Body of pancreas (tissue), 4 donors: ENCODE measurements at regions not wholly inside any gene's neighbourhood (a gene's known extent, or its start where the extent isn't known, plus 50 kb on each side); places are given as distances from the start of the nearest gene placed in this dataset.

Source experiments
- ATAC-seq: fragments of 150-250 bp; one replicate; pipeline ENCODE4 v1.9.1; 2016
- DNase-seq, 4 donors: peaks; one replicate each; pipeline ENCODE4 v3.0.0-alpha.2; 2019
- H3K27ac ChIP-seq, 4 donors: fragments of 200-600 bp; sonication (generic); 1 replicate in 3 of 4; 2 replicates in 1 of 4; pipeline versions ENCODE4 v1.5.1 to v1.6.1; 2016 to 2019; ENCODE audit warnings: mild to moderate bottlenecking in 1 of 4, mixed read lengths in 1 of 4, moderate library complexity in 1 of 4
- H3K27me3 ChIP-seq, 2 donors: fragments of 200-600 bp; sonication (generic); one replicate each; pipeline ENCODE4 v1.6.0; 2016; ENCODE audit warnings: mild to moderate bottlenecking in 1 of 2
- H3K36me3 ChIP-seq, 2 donors: fragments of 200-600 bp; sonication (generic); replicated peaks in 1 of 2; 2 replicates each; pipeline ENCODE4 v1.5.1; 2016; ENCODE audit warnings: low read depth in 2 of 2; ENCODE audit not compliant: insufficient read depth in 1 of 2
- H3K4me1 ChIP-seq: fragments of 200-600 bp; sonication (generic); one replicate; pipeline ENCODE4 v1.6.0; 2016
- H3K4me3 ChIP-seq, 2 donors: fragments of 200-600 bp; sonication (generic); 1 replicate in 1 of 2; 2 replicates in 1 of 2; pipeline ENCODE4 v1.5.1; 2016 to 2019
- H3K9me3 ChIP-seq, 3 donors: fragments of 200-600 bp; sonication (generic); 1 replicate in 2 of 3; 2 replicates in 1 of 3; pipeline ENCODE4 v1.5.1; 2016
- POLR2A ChIP-seq, 3 donors: fragments of 450-650 bp; IDR thresholded peaks; one replicate each; pipeline ENCODE4 v1.6.1; 2016; ENCODE audit warnings: antibody characterized with exemption in 3 of 3, mild to moderate bottlenecking in 2 of 3
- whole genome bisulfite sequencing, 2 donors: methylation state at CpG; one replicate each; pipeline ENCODE4 v1.1.5; 2017; 5-methylcytosine and 5-hydroxymethylcytosine counted together
- intact Hi-C: fragments of 100-400 bp; cut with DNase I; formaldehyde crosslinking; loops from one replicate; pipeline ENCODE4 v1.15.1; 2023
- TF ChIP-seq, protein P1 (sequence below), 7 experiments: fragments of 450-650 bp in 4 of 7; fragments of 200-600 bp in 3 of 7; sonication (generic) in 3 of 7; IDR thresholded peaks; one replicate each; pipeline ENCODE4 v1.5.1; 2016 to 2019; ENCODE audit warnings: antibody characterized with exemption in 7 of 7

DNA sequence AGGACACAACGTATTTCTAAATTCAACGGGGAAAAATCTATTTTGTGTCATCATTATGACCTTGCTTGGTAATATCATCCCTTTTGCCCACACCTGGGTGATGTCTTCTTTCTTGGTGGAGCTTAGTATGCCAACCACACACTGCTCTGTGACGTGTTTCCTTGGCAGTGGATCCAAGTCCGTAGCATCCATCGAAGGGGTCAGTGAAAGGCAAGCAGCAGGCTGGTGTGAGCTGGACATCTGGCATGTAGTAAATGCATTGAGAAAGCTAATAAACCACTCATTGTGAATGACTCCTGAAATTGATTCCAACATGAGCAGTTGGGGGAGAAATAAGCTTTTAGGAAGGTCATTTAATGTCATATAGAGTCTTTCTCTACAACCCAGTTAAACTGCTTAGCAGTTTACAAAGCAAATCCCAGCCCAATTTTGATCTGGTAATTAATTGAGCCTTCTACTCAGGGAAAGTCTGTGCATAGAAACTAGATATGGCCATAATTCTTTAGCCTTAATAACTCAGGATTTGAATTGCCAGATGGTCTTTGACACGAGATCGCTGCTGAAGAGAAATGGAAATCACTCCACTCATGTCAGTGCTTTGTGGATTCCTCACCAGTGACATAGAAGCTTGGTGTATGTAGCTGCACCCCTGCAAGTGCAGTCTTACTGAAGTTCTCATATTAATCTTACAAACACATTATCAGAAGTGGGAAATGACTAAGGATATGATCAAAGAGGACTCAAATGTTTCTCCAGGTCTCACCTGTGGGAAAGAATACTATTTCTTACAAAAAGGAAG is 494.8 kb downstream of the CMPK2 start:
- Histone ChIP-seq H3K27ac (no peak overlapping the region), H3K4me1 (no peaks in the 10 kb centered on the region), H3K36me3 (no peaks in the 10 kb centered on the region), H3K27me3 (no peaks in the 10 kb centered on the region), H3K9me3 (no peaks in the 10 kb centered on the region), H3K4me3 (no peak overlapping the region)
- intact Hi-C loops: no loop called here
- ATAC-seq (no peak), DNase-seq (no peak)
- 67 to 75% methylated on average over 7 of the region's 7 CpGs for WGBS, 2 donors
- TF ChIP-seq, protein P1, sequence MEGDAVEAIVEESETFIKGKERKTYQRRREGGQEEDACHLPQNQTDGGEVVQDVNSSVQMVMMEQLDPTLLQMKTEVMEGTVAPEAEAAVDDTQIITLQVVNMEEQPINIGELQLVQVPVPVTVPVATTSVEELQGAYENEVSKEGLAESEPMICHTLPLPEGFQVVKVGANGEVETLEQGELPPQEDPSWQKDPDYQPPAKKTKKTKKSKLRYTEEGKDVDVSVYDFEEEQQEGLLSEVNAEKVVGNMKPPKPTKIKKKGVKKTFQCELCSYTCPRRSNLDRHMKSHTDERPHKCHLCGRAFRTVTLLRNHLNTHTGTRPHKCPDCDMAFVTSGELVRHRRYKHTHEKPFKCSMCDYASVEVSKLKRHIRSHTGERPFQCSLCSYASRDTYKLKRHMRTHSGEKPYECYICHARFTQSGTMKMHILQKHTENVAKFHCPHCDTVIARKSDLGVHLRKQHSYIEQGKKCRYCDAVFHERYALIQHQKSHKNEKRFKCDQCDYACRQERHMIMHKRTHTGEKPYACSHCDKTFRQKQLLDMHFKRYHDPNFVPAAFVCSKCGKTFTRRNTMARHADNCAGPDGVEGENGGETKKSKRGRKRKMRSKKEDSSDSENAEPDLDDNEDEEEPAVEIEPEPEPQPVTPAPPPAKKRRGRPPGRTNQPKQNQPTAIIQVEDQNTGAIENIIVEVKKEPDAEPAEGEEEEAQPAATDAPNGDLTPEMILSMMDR (IDR thresholded peaks at IDR 0.05): no peak
- TF ChIP-seq POLR2A (IDR thresholded peaks at IDR 0.05): no peak

DNA sequence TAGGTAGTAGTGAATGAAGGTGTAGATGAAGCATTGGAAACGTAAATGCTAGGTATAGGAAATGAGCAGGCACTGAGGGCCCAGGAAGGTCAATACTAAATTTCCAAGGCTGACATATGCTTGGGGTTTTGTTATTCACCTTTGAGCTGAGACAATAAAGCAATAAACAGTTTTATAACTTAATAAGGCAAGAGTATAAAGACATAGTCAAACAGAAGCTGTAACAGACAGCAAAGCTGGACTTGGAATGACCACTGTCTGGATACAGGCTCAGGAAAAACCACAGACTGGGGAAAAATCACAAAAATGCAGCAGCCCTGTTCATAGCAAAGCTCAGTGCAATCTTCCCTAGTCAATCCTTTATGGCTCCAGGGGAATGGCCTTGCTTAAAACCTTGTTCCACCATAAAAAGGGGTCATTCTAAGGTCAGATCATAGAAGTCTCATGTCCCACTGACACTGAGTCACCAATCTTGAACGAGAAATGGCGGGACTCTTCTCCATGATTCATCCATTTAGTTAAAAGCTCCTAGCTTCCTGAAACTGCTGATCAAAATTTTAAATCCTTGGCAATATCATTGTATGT is 493.3 kb downstream of the CMPK2 start:
- Histone ChIP-seq H3K27me3 (no peaks in the 10 kb centered on the region), H3K9me3 (no peaks in the 10 kb centered on the region), H3K36me3 (no peaks in the 10 kb centered on the region), H3K4me1 (no peaks in the 10 kb centered on the region), H3K4me3 (no peak overlapping the region), H3K27ac (no peak overlapping the region)
- TF ChIP-seq, protein P1 (IDR thresholded peaks at IDR 0.05): no peak
- TF ChIP-seq POLR2A (IDR thresholded peaks at IDR 0.05): no peak
- no peak for ATAC-seq
- intact Hi-C loops: no loop called here
- DNase-seq: no peak
- 80 to 90% methylated on average over 3 of the region's 3 CpGs for WGBS, 2 donors

DNA sequence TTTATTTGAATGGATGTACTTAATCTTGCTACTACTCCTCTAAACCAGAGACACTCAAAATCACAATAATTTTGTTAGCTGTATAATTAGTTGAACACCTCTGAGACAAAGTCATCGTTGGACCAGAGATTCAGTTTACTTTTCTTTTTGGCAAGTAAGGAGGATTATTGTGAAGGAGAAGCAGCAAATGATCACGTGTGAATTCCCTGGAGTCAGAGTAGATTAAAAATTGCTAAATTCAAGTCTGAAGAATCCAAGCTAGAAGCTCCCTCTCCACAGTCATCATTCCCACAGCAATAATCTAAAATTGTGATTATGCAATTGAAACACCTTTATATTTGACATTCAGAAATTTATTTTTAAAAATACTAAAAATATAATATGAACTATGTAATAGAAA is 484.4 kb downstream of the CMPK2 start:
- ATAC-seq (no peak), DNase-seq (no peak)
- WGBS, 2 donors: 27 to 44% methylated on average over 2 of the region's 2 CpGs
- Histone ChIP-seq H3K36me3 (no peaks in the 10 kb centered on the region), H3K27ac (no peak overlapping the region), H3K9me3 (no peaks in the 10 kb centered on the region), H3K4me3 (no peak overlapping the region), H3K27me3 (no peaks in the 10 kb centered on the region), H3K4me1 (no peaks in the 10 kb centered on the region)
- intact Hi-C loops: no loop called here
- TF ChIP-seq, protein P1 (IDR thresholded peaks at IDR 0.05): no peak
- TF ChIP-seq POLR2A (IDR thresholded peaks at IDR 0.05): no peak

DNA sequence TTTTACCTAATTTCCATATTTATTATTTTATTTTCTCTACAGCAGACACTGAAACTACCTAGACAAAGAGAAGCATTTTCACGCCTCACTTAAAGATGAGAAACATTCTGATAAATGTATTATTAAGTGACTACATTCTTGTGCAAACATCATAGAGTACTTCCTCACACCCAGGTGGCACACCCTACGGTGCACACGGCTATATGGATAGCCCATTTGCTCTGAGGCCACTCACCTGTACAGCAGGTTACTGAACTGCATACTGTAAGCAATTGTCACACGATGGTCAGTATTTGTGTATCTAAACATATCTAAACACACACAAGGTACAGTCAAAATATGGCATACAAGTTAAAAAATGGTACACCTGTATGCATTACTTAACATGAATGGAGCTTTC is 481.4 kb downstream of the CMPK2 start:
- intact Hi-C loops: no loop called here
- no peak overlapping the region for H3K27ac ChIP-seq
- no peaks in the 10 kb centered on the region for H3K27me3 ChIP-seq
- DNase-seq (no peak), ATAC-seq (no peak)
- TF ChIP-seq POLR2A (IDR thresholded peaks at IDR 0.05): no peak
- TF ChIP-seq, protein P1 (IDR thresholded peaks at IDR 0.05): no peak
- no peaks in the 10 kb centered on the region for H3K9me3 ChIP-seq
- 44 to 51% methylated on average over 4 of the region's 4 CpGs for WGBS, 2 donors
- H3K36me3 ChIP-seq: no peaks in the 10 kb centered on the region
- no peak overlapping the region for H3K4me3 ChIP-seq
- no peaks in the 10 kb centered on the region for H3K4me1 ChIP-seq

DNA sequence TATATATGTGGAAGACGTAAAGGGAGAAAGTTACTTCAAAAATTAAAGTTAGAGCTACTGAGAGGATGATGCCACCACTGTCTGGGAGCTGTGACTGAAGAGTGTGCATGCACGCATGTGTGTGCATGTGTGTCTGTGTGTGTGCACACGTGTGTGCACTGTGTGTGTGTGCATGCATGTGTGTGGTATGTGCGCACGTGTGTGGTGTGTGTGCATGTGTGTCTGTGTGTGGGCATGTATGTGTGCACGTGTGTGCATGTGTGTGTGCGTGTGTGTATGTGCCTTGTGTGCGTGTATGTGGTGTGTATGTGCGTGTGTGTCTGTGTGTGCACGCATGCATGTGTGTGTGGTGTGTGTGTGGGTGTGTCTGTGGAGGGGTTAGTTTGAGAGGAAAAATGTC is 473.4 kb downstream of the CMPK2 start:
- Histone ChIP-seq H3K9me3 (no peaks in the 10 kb centered on the region), H3K4me1 (no peaks in the 10 kb centered on the region), H3K27ac (no peak overlapping the region), H3K36me3 (no peaks in the 10 kb centered on the region), H3K27me3 (no peaks in the 10 kb centered on the region), H3K4me3 (no peak overlapping the region)
- 80 to 83% methylated on average over 10 of the region's 10 CpGs for WGBS, 2 donors
- DNase-seq: no peak
- no peak for ATAC-seq
- no peak for TF ChIP-seq POLR2A (IDR thresholded peaks at IDR 0.05)
- TF ChIP-seq, protein P1 (IDR thresholded peaks at IDR 0.05): no peak
- intact Hi-C loops: no loop called here
